ENCODE measurements at regions not wholly inside any gene's neighbourhood (a gene's known extent, or its start where the extent isn't known, plus 50 kb on each side); places are given as distances from the start of the nearest gene placed in this dataset.
A peak's percentile ranks its signal among the peaks of the same experiment; 100 is the strongest.
"Not testable (repeated sequence)": the region's sequence is repeated elsewhere in the genome, so short reads cannot be mapped to it uniquely, and the experiment has no call there.

DNA sequence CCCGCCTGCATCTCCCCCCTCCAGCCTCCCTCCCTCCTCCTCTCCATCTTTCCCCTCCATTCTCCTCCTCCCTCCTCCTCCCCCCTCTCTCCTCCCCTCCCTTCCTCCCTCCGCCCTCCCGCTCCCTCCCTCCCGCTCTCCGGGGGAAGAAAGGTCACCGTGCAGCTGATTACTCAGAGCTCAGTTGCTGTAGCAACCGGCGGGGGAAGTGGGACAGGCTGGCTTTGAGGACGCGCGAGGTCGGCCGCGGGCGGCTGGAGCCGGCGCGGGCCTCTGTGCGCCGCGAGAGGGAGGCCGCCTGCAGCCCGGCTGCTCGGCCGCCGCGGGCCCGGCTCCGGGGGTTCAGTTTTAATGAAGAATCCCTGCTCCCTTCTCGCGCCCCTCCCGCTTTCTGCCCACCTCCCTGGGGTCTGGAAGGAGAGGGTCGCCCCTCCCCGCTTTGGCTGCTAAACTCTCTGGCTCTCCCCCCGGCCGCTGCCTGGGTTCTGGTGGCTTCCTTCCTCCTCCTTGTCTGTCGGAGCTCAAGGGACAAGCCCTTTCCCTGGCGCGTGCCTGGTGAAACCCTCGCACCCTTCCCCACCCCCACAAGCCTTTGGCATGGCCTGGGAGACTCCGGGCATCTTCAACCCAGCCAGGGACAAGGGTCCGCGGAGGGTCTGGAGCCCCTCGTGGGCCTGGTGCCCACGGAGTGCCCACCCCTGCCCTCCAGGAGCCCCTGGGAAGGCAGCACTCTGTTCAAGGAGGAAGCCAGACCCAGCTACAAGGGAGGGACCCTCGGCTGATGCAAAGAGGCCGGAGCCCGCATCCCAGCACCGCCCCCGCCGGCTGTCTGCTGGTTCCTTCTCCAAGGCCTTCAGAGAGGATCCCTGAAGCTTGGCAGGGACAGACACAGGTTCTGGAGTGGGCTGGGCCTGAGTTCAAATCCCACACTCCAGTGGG is 160.3 kb downstream of the C9orf50 start:
- peak; percentile 89 for FAIRE-seq

GRCh38 chr9:129459547-129460322 is 161.2 kb downstream of the C9orf50 start:
- no peak for DNase-seq (ENCODE audit: extremely low spot score, insufficient read length, low read depth)
- FAIRE-seq, result no peak

More for the DNA sequence above, 160.3 kb downstream of the C9orf50 start:
- peak; percentile 92 for DNase-seq (ENCODE audit: extremely low spot score, insufficient read length, low read depth)

DNA sequence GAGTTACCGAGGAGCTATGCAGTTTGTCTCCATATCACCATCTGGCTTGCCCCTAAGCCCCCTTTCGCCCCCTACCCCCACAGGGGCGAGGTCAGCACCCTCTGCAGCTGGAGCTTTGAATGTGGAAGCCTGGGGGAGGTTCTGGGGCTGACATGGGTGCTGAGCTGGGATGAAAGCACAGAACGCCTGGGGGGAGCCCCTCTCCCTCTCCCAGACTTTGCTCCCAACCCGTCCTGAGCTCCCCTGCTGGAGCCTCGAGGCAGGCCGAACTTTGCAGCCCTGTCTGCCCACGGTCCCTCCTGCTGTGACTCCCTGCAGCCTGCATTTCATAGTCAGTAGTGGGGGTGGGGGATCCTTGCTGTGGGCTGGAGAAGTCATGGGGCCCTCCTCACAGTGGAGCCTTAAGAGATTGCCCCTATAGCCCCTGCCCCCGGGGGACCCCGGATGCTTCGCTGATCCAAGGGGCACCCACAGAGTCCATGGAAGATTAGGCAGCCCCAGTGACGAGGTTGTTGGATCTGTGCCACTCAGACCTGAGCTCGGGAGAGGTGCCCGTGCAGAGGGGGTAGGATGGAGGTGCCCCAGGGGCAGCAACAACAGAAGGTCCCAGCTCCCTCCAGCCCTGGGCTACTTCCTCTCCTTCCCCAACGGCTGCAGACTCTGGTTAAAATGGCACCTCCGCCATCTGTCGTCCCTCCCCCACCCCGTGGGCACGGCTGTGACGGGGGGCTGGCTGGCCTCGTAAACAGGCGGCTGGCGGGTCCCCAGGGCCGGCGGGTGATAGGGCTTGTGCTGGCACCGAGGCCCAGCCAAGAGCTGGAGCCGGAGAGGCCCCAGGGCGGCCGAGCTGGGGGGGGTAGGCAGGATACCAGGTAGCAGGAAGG is 162.0 kb downstream of the C9orf50 start:
- DNase-seq (ENCODE audit: extremely low spot score, insufficient read length, low read depth) (no peak), FAIRE-seq (no peak)

DNA sequence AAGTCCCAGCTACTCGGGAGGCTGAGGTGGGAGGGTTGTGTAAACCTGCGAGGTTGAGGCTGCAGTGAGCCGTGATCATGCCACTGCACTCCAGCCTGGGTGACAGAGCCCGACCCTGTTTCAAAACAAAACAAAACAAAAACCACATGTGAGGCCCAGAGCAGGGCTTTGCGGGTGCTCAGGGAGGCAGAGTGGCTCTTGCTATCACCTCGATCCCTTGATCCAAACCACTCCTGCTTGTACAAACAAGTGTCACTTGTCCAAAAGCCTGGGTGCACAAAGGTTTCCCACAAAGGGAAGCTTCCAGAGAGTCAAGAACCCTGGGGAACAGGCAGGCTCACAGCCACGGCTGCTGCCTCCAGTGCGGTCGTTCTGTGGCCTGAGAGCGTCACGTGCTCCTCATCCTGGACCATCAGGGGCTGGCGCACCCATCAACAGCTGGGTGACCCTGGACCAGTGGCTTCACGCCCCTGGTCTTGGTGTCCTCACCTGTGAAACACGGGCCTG is 162.7 kb downstream of the C9orf50 start:
- FAIRE-seq, result peak; percentile 76
- DNase-seq (ENCODE audit: extremely low spot score, insufficient read length, low read depth), result no peak

DNA sequence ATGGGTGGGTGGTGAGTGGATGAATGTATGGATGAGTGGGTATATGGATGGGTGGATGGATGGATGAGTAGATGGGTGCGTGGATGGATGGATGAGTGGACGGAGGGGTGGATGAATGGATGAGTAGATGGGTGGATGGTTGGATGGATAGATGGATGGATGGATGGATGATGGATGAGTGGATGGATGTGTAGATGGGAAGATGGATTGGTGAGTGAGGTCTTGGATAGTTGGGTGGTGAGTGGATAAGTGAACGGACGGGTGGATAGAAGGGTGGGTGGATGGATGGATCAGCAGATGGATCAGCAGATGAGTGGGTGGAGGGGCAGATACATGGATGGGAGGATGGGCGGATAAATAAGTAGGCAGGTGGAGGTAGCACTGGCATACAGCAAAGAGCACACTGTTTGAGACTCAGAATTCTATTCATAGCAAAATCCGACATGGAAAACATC is 163.5 kb downstream of the C9orf50 start:
- FAIRE-seq (no peak), DNase-seq (ENCODE audit: extremely low spot score, insufficient read length, low read depth) (no peak)

- DNase-seq (ENCODE audit: extremely low spot score, insufficient read length, low read depth) (no peak), FAIRE-seq (no peak)
Measured at GRCh38 chr9:129456549-129457324, 164.2 kb downstream of the C9orf50 start.

DNA sequence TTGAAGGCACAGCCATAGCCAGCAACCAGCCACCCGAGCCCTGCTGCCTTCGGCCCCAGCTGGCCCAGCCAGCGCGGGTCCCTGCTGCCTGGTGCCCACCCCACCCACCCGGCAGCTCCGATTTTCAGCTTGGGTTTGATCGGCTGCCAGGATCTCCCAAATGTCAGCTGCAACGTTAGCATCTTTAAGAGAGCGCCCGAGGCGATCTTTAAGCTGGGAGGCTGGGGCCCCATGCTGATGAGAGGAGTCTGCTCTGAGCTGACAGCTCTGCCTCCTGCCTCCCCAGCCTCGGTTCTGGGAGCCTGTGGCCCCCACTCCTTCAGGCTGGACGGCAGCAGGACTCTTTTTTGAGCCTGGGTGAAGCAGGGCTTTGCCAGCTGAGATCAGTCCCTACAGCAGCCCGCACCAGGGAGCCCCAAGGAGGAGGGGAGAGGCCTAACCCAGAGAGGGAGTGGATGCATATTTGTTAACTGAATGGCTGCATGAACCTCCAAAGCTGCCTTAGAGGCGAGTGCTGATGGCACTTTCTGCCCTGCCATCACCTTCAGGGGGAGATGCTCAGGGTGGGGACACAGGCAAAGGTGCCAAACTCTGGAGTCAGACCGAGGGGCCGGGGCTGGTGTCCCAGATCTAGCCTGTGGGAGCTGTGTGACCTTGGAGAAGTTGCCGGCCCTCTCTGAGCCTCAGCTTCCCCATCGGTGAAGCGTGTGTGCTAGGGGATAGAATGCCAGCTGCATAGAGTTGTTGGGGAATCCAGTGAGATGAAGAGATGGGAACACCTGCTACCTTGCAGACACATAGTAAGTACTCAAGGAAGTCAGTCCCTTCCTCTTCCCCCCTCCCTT is 165.5 kb downstream of the C9orf50 start:
- FAIRE-seq (no peak), DNase-seq (ENCODE audit: extremely low spot score, insufficient read length, low read depth) (no peak)

GRCh38 chr9:129454467-129455067 is 166.3 kb downstream of the C9orf50 start:
- no peak for DNase-seq (ENCODE audit: extremely low spot score, insufficient read length, low read depth)

DNA sequence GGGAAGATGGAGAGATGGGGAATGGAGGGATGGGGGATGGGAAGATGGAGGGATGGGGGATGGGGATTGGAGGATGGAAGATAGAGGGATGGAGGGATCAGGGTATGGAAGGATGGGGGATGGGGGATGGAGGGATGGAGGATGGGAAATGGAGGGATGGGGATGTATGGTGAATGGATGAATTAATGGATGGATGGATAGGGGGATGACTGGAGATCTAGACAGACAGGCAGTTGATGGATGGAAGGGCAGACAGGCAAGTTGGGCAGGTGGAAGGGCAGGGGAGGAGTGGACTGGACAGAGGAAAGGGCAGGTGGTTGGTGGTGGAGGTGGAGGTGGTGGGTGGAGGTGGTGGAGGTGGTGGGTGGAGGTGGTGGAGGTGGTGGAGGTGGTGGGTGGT is 167.2 kb downstream of the C9orf50 start:
- no peak for DNase-seq (ENCODE audit: extremely low spot score, insufficient read length, low read depth)
- FAIRE-seq, result no peak

More at GRCh38 chr9:129454467-129455067, 166.3 kb downstream of the C9orf50 start:
- no peak for FAIRE-seq

- FAIRE-seq, result no peak
- no peak for DNase-seq (ENCODE audit: extremely low spot score, insufficient read length, low read depth)
Measured at GRCh38 chr9:129451669-129452068, 169.2 kb downstream of the C9orf50 start.

- FAIRE-seq, result no peak
- DNase-seq (ENCODE audit: extremely low spot score, insufficient read length, low read depth), result no peak
Measured at GRCh38 chr9:129451089-129451656, 169.7 kb downstream of the C9orf50 start.

DNA sequence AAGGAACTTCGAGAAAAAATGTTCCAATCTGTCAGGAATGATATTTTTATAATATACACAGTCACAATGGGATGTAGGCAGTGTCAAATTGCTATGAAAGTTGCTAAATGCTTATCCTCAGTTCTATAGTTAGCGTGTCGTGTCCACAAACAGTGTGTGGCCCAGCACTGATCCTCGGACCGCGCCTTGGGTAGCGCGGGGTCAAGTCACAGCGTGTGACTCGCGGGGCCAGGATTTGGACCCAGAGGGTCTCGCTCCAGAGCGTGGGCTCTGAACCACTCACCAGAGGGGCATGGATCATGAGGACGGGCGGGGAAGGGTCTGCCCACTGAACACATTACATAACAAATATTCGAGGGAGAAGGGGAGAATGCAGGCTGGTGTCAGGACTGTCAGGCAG is 171.8 kb downstream of the C9orf50 start:
- FAIRE-seq (no peak), DNase-seq (ENCODE audit: extremely low spot score, insufficient read length, low read depth) (no peak)

DNA sequence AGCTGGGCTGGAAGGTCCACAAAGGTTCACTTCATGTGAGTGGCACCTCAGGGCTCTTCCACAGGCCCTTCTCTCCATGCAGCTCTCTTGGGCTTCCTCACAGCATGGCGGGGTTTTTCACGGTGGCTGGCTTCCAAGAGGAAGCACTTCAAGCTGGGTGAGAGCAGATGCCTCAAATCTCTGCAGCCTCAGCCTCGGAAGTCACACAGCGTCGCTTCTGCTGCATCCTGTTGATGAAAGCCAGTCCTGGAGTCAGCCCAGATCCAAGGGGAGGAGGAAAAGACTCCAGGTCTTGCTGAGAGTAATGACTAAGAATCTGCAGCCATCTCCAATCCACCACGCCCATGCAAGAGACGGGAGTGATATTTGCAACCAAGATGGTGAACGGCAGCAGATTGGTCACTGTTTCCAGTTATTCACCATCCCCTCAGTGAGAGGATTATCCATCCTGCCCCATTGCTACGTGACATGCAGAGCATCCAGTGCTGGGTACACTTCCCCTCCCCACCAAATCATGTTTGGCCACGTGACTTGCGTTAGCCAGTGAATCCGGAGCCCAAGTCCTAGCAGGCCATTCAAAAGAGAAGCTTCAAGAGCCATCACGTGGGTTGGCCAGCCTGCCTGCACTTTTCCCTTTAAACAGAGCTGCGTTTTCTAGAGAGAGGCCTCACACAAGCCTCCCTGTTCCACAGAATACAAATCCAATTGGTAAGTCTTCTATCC is 173.9 kb downstream of the C9orf50 start:
- DNase-seq (ENCODE audit: extremely low spot score, insufficient read length, low read depth) (no peak), FAIRE-seq (no peak)

DNA sequence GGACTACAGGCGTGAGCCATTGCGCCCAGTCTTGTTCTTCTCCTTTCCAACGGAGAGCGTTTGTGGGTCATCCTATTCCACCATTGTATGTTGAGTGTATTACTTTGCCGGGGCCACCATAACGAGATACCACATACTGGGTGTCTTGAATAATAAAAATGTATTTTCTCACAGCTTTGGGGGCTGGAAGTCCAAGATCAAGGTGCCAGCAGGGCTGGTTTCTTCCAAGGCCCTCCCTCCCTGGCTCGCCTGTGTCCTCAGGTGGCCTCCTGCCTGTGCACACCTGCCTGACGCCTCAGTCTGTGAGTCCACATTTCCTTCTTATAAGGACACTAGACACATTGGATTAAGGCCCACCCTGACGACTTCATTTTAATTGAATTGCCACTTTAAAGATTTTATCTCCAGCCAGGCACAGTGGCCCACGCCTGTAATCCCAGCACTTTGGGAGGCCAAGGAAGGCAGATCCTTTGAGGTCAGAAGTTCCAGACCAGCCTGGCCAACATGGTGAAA is 175.1 kb downstream of the C9orf50 start:
- no peak for FAIRE-seq
- DNase-seq (ENCODE audit: extremely low spot score, insufficient read length, low read depth), result no peak

- FAIRE-seq; DNase-seq (ENCODE audit: extremely low spot score, insufficient read length, low read depth): not testable (repeated sequence)
Measured at GRCh38 chr9:129443515-129444164, 177.3 kb downstream of the C9orf50 start.
